Psoas muscle (tissue), 7 donors: ENCODE measurements at regions not wholly inside any gene's neighbourhood (a gene's known extent, or its start where the extent isn't known, plus 50 kb on each side); places are given as distances from the start of the nearest gene placed in this dataset.

Experiments
- ATAC-seq, 4 donors: fragments of 200-7000 bp; cut with Tn5 transposase; one replicate each; pipeline ENCODE4 v1.9.1; 2020; ENCODE audit warnings: moderate library complexity in 3 of 4, mild to moderate bottlenecking in 2 of 4
- DNase-seq, 2 donors: peaks; one replicate each; pipeline ENCODE4 v3.0.0-alpha.2; 2020
- H3K27ac ChIP-seq: fragments of 200-600 bp; one replicate; pipeline ENCODE4 v1.8.0; 2022
- H3K27me3 ChIP-seq, 3 donors: fragments of 200-600 bp in 1 of 3; one replicate each; pipeline versions ENCODE4 v1.6.1 to v1.8.0; 2013 to 2022; ENCODE audit warnings: low read length in 2 of 3, mild to moderate bottlenecking in 2 of 3, moderate library complexity in 1 of 3; ENCODE audit not compliant: insufficient read depth in 3 of 3
- H3K36me3 ChIP-seq, 2 donors: fragments of 200-600 bp in 1 of 2; one replicate each; pipeline versions ENCODE4 v1.6.1 to v1.8.0; 2013 to 2022; ENCODE audit warnings: low read depth in 1 of 2, mild to moderate bottlenecking in 1 of 2, moderate library complexity in 1 of 2; ENCODE audit not compliant: insufficient read depth in 1 of 2
- H3K4me1 ChIP-seq: fragments of 200-600 bp; one replicate; pipeline ENCODE4 v1.8.0; 2022
- H3K4me3 ChIP-seq: fragments of 200-600 bp; one replicate; pipeline ENCODE4 v1.8.0; 2022; ENCODE audit warnings: mild to moderate bottlenecking
- H3K9me3 ChIP-seq: fragments of 200-600 bp; one replicate; pipeline ENCODE4 v1.8.0; 2022
- WGBS, 3 donors: extraction: QIAGEN DNeasy Blood & Tissue Kit; methylation state at CpG; one replicate each; pipeline versions ENCODE4 v1.1.6 to v1.1.7; 2013; 5-methylcytosine and 5-hydroxymethylcytosine counted together
- intact Hi-C, 2 donors: fragments of 100-400 bp; cut with DNase I; formaldehyde crosslinking; loops; one replicate each; pipeline versions ENCODE4 v1.11.0 to v1.14.2; 2022
- TF ChIP-seq, protein P1 (sequence below): fragments of 200-600 bp; IDR thresholded peaks from one replicate; pipeline ENCODE4 v1.8.0; 2022; ENCODE audit warnings: antibody characterized with exemption
- donor health status: healthy with polysubstance abuse.
- donor health status: DM: no; HTN: no; CAD: no; lungs with moderate emphysema.
- donor health status: Bipolar disorder and iron deficiency.
- donor health status: healthy.
- donor health status: DM: yes; HTN: yes; CAD: no.
- donor health status: DM: no; HTN: no; CAD: no.
- donor health status: DM: yes; HTN: yes; CAD: no.

DNA sequence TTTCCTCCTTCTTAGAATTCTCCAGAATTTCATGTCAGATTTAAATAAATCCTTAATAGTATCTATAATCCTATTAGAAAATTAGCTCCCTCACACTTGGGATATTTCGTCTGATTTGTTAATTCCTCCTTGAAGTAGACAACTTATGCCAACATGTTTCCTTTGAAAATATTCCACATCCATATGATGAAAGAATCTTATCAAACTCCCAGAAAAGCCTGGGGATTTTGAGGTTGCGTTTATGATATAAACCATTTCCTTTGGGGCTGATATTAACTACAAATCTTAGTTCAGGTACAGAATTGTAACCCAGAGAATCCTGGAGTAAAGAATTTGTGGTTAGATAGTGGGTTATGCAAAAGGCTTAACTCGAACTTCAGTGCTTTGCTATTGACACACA is 2373.8 kb upstream of the ACO1 start:
- TF ChIP-seq, protein P1, sequence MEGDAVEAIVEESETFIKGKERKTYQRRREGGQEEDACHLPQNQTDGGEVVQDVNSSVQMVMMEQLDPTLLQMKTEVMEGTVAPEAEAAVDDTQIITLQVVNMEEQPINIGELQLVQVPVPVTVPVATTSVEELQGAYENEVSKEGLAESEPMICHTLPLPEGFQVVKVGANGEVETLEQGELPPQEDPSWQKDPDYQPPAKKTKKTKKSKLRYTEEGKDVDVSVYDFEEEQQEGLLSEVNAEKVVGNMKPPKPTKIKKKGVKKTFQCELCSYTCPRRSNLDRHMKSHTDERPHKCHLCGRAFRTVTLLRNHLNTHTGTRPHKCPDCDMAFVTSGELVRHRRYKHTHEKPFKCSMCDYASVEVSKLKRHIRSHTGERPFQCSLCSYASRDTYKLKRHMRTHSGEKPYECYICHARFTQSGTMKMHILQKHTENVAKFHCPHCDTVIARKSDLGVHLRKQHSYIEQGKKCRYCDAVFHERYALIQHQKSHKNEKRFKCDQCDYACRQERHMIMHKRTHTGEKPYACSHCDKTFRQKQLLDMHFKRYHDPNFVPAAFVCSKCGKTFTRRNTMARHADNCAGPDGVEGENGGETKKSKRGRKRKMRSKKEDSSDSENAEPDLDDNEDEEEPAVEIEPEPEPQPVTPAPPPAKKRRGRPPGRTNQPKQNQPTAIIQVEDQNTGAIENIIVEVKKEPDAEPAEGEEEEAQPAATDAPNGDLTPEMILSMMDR, result no peak
- no peaks in the 10 kb centered on the region for H3K9me3 ChIP-seq
- H3K27ac ChIP-seq, result no peak overlapping the region
- H3K36me3 ChIP-seq, result no peaks in the 10 kb centered on the region
- H3K4me3 ChIP-seq, result no peak overlapping the region
- H3K27me3 ChIP-seq, result no peaks in the 10 kb centered on the region
- intact Hi-C loops, result no loop called here
- DNase-seq (no peak), ATAC-seq (no peak)
- 48 to 57% (median 52%) methylated on average over 3 of the region's 3 CpGs for WGBS, 3 donors
- H3K4me1 ChIP-seq, result no peaks in the 10 kb centered on the region

DNA sequence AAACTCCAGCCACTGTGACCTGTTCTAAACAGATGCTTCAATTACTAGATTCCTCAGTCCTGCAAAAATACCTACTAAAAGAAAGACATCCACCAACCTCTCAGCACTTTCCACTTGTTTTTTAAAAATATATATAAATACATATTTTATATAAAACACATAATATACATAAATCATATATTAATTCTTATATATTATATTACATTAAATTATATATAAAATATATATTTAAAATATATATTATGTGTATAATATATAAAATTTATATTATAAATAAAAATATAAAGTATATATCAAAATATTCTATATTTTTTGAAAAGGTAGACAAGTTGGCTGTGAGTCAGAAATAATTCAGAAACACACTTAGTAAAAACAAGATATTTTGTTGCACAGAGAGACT is 2371.8 kb upstream of the ACO1 start:
- no peak for DNase-seq
- intact Hi-C loops, result no loop called here
- TF ChIP-seq, protein P1, result no peak
- Histone ChIP-seq H3K4me1 (no peaks in the 10 kb centered on the region), H3K9me3 (no peaks in the 10 kb centered on the region), H3K4me3 (no peak overlapping the region), H3K27me3 (no peaks in the 10 kb centered on the region), H3K27ac (no peak overlapping the region), H3K36me3 (no peaks in the 10 kb centered on the region)
- ATAC-seq, result no peak

DNA sequence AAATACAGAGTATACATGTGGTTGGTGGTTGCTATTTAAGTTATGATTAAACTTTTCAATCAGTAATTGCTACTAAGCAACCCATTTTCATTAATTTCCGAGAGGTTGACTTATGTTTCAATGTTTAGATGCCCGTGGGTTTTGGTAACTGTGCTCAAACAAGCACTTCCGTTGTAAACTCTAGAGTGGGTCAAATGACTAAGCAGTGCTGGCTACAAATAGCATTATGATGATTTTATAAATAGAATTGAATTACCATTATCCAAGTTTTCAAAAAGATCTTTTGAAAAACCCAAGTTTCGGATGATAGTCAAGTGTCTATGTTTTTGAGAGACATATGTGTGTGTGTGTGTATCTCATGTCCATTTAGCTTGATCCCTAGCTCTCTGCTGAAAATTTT is 2369.4 kb upstream of the ACO1 start:
- TF ChIP-seq, protein P1, result no peak
- Histone ChIP-seq H3K27me3 (no peaks in the 10 kb centered on the region), H3K4me3 (no peak overlapping the region), H3K36me3 (no peaks in the 10 kb centered on the region), H3K4me1 (no peaks in the 10 kb centered on the region), H3K9me3 (no peaks in the 10 kb centered on the region), H3K27ac (no peak overlapping the region)
- ATAC-seq (no peak), DNase-seq (no peak)
- intact Hi-C loops, result no loop called here
- WGBS, 3 donors, result 68 to 77% (median 71%) methylated on average over 4 of the region's 4 CpGs

DNA sequence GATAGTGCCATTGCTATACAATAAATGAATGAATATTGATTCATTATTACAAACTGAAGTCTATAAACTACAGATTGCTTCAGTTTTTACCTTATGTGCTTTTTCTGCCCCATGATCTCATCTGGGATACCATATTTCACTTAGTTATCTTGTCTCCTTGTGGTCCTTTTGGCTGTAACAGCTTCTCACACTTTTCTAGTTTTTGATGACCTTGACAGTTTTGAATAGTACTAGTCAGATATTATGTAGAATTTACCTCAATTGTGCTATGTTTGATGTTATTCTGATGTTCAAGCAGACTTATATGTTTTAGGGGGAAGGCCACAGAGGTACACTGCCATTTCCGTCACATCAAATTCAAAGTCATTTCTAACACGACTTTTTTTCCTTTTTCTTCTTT is 2364.3 kb upstream of the ACO1 start:
- Histone ChIP-seq H3K9me3 (no peaks in the 10 kb centered on the region), H3K27me3 (no peaks in the 10 kb centered on the region), H3K27ac (no peak overlapping the region), H3K4me1 (no peaks in the 10 kb centered on the region), H3K4me3 (no peak overlapping the region), H3K36me3 (no peaks in the 10 kb centered on the region)
- intact Hi-C loops, result no loop called here
- TF ChIP-seq, protein P1, result no peak
- DNase-seq (no peak), ATAC-seq (no peak)
- 78 to 86% (median 83%) methylated on average over 2 of the region's 2 CpGs for WGBS, 3 donors

DNA sequence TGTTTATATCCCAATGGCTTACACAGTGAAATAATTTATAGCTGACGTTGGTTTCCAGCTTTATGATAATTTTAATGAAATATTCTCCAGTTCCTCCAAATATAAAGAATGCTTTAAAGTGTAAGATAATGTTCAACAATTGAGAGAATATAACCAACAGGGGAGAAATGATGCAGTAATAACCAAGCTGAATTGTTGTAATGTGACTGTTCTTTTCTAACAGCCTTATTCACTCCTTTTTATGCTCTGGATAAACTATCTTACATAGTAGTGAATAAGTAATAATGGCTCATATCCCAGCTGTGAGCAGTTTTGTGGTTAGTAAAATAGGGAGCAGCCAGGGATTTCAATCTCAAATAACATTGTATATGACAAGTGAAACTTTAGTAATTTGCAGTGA is 2348.7 kb upstream of the ACO1 start:
- Histone ChIP-seq H3K27me3 (no peaks in the 10 kb centered on the region), H3K27ac (no peak overlapping the region), H3K4me1 (no peaks in the 10 kb centered on the region), H3K9me3 (no peaks in the 10 kb centered on the region), H3K4me3 (no peak overlapping the region), H3K36me3 (no peaks in the 10 kb centered on the region)
- intact Hi-C loops, result no loop called here
- DNase-seq, result no peak
- 52 to 64% (median 59%) methylated on average over 1 of the region's 1 CpG for WGBS, 3 donors
- no peak for ATAC-seq
- TF ChIP-seq, protein P1, result no peak
